Smooth muscle cell of the brain vasculature (primary cell): ENCODE measurements at regions not wholly inside any gene's neighbourhood (a gene's known extent, or its start where the extent isn't known, plus 50 kb on each side); places are given as distances from the start of the nearest gene placed in this dataset.

Source experiments
- DNase-seq: peaks from one replicate; pipeline ENCODE4 v3.0.0-alpha.2; 2012; ENCODE audit warnings: low read depth, low spot score

- no peak for DNase-seq
Measured at GRCh38 chr11:70672991-70673653, 274.8 kb downstream of the CTTN start.

GRCh38 chr11:70674605-70675004 lies 276.3 kb downstream of the CTTN start:
- no peak for DNase-seq

GRCh38 chr11:70675697-70676374 lies 277.5 kb downstream of the CTTN start:
- no peak for DNase-seq

DNA sequence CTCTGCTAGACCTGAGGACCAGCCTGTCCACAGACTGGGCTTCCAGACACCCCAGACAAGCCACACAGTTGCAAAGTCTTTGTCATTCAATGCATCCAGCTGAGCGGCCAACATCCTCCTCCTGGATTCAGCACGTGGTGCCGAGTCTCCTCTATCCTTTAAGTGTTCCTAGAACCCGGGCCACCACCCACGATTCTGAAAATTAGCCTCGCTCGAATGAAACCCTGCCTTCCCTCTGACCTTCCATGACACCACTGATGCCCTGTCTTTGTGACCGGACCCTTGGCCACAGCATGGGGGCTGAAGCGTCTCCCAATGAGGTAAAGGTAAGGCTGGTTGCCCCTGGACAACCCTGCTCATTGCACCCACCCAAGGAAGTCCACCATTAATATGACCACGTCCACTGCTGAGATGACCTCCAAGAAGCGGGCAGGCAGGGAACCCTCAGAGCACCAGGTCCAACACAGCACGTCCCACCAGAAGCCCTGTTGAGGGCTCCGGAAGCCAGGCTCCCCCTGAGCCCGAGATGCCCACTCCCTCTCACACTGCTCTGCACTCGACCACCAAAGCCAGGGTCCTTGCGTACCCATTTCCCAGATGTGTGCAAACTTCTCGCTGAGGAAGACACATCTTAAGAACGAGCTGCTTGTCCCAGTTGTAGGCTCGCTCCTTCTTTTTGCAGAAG lies 279.0 kb downstream of the CTTN start:
- no peak for DNase-seq

DNA sequence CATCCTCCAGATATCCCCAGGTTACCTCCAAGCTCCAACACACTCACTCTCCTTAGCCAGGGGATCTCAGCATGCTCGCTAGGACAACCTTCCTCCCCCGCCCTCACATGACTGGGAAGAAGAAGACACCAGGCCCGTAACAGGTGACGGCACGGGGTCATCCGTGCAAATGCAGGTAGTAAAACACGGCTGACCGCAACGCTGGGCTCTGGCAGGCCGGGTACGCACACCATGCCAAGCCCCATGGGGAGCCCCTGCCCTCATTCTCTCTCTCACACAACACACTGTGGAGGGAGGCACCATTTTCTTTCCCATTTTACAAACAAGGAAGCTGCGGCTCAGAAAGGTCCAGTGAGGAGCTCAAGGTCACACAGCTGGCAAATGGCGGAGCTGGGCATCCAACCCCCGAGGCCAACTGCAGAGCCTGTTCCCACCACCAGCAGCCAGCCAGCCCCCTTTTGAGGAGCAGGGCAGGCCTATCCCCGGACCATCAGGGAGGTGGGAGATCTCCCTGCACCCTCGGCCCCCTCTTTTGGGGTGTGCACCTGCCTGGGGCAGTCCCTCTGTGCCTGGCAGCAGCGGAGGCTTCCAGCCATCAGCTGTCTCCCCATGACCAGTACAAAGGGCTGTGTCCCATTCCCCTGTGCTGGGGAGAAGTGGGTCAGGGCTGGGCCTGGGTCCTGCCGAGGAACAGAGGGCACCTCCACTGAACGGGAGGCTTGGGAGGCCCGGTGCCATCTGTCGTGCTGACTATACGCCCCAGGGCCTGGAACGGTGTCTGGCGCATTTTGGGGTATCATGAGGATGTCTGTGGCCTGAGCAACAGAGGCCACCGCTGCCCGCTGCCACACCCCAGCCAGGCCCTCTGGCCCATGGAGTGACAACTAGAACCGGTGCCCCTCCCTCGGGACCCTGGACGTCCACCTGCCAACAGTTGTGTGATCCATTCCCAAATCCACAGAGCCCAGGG lies 280.9 kb downstream of the CTTN start:
- no peak for DNase-seq

DNA sequence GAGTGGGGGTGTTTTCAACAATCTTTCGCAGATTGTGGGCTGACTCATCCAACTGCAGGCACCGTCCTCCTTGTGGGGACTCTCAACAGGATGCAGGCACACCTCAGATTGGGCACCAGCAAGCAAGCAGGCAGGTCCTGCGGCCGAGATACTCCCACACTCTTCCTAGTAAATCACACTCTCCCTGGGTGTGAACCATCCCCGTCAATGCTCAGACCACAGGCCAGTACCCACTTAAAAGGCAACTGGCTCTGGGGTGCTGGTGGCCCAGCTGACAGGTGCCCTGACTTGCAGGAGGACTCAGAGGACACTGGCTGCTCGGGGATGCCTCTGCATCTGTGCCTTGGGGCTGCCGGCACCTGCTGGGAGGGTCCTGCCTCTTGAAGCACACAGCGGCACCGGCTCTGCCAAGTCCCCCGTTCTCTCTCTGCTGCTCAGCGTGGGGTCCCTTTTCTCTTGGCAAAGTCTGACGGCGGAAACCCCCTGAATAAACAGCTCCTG lies 282.5 kb downstream of the CTTN start:
- no peak for DNase-seq

DNA sequence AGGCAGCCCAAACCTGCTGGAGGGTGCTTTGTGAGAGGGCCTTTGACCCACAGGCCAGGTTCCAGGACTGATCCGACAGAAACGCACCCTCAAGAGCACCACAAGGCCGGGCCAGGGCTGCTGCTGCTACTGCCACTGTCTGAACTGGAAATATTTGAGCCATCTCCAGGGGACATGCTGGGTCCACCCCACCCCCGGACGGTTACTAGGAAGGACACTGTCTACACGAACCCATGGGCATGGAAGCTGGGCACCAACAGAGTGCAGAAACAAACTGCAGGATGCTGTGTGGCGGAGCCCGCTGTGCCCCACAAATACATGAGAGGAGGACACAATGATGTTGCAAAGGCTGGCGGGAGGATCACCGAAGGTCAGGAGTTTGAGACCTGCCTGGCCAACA lies 283.7 kb downstream of the CTTN start:
- DNase-seq: no peak

GRCh38 chr11:70682760-70683159 lies 284.4 kb downstream of the CTTN start:
- DNase-seq: no peak

GRCh38 chr11:70687716-70688115 lies 289.4 kb downstream of the CTTN start:
- no peak for DNase-seq

- DNase-seq: no peak
Measured at GRCh38 chr11:70688142-70688541, 289.8 kb downstream of the CTTN start.

DNA sequence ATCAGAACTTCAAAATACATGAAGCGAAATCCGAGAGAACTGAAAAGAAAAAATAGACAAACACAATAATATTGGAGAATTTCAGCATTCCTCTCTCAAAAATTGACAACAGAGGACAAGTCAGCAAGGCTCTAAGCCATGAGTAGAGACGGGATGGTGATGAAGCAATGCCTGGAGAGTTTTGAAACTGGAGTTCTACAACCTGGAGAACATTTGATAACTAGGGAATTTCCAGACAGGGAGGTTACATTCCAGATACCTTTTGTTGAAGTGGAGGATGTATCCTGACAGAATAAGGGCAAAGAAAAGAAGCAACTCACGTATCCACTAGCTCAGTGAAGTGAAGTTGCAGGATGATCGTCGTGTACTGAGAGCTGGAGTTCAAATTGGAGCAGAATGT lies 291.4 kb downstream of the CTTN start:
- no peak for DNase-seq

- DNase-seq: no peak
Measured at GRCh38 chr11:70692131-70692530, 293.8 kb downstream of the CTTN start.

GRCh38 chr11:70694371-70694770 lies 296.0 kb downstream of the CTTN start:
- DNase-seq: no peak

DNA sequence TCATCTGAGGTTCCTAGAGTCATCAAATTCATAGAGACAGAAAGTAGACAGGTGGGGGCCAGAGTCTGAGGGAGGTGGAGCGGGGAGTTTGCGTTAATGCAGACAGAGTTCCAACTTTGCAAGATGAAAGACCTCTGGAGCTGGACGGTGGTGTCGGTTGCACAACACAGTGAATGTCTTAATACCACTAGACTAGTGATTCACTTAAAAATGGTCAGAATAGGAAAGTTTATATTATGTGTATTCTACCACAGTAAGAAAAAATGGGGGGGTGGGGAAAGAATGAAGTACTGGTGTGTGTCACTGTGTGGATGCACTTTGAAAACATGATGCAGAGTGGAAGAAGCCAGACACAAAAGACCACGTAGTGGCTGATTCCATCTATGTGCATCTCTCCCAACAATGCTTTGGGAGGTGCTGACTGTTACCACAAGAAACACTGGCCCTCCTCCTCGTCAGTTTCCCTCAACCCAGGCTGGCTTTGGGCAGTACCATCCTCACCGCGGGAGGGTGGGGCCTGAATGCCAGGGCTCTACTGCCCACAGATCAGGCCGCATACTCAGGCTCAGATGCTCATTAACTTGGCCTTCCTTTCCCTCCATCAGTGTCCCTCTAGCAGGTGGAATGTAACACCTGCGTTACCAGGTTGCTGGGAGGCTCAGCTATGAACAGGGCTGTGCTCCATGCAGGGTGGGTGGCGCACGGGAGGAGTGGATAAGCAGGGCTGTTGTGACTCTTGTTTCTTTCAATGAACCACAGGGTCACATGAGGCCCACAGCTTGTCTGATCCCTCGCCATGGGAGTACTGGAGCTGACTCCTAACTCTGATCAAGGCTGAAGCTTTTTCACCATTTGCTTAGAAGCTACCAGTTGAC lies 297.0 kb downstream of the CTTN start:
- no peak for DNase-seq

DNA sequence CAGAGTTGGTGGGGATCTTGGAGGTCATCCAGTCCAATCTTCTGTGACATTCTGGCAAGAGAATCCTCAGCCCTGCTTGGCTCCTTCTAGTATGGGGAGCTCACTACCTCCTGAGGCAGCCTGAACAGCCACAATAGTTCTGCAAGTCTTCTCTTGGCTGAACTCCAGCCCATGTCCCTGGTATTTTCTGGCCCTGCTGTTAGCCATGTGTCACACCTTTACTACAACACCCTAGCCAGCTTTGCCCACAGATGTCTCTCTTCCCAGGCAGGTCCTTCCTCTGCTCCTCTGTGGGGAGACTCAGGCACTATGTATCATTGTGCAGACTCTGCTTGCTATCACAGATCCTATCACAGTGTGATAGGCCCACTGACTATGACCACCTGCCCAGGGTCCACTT lies 297.7 kb downstream of the CTTN start:
- DNase-seq: no peak

GRCh38 chr11:70696564-70696963 lies 298.2 kb downstream of the CTTN start:
- no peak for DNase-seq

DNA sequence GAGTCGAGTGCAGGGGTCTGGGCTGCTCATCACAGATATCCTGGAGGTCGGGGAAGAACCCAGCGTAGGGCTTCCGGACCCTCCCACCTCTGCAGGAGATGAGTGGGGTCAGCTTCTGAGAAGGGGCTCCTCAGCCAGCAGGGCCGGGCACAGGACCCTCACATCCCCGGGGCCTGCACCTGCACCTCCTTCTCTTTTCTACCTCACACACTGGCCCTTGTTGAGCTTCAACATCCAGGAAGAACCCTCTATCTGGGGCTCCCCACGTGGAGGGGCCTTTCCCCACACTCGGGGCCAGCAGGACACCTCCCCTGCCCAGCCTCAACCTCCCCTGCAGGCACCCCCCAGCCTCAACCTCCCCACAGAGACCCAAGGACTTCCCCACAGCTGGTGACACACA lies 299.4 kb downstream of the CTTN start:
- DNase-seq: no peak

DNA sequence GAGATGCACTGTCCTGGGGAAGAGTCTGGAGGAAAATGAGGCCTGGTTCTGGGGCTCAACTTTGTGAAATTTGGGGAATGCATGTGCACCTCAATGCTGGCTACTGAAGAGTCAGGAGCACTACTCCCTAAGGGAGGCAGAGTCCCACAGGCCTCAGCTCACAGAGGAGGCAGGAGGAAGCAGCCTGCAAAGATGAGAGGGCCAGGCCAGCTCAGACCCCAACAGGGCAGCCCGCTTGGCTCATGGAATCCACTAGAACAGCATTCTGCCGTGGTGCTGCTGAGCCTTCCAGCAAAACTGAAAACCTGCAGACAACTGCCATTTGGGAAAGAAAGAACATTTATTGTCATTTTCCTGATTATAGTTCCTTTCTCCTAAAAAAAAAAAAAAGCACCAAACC lies 300.5 kb downstream of the CTTN start:
- DNase-seq: no peak

- DNase-seq: no peak
Measured at GRCh38 chr11:70699294-70700221, 301.2 kb downstream of the CTTN start.

GRCh38 chr11:70700453-70700852 lies 302.1 kb downstream of the CTTN start:
- no peak for DNase-seq
